B cell (primary cell): ENCODE measurements at regions not wholly inside any gene's neighbourhood (a gene's known extent, or its start where the extent isn't known, plus 50 kb on each side); places are given as distances from the start of the nearest gene placed in this dataset.

Experiments
- ATAC-seq: fragments of 200-7000 bp; cut with Tn5 transposase; one replicate; pipeline ENCODE4 v1.10.0; 2021; ENCODE audit warnings: low read depth, mild to moderate bottlenecking, moderate number of reproducible peaks, moderate library complexity
- CTCF ChIA-PET: fragments of 350-600 bp; sonication (Branson Sonifier 250); formaldehyde crosslinking; loops from one replicate; lab custom pipeline; 2021; ENCODE audit warnings: antibody characterized with exemption, inconsistent platforms; lab: Charles Lee
- POLR2A ChIA-PET: fragments of 350-600 bp; sonication (Branson Sonifier 250); formaldehyde crosslinking; loops from one replicate; lab custom pipeline; 2021; ENCODE audit warnings: antibody characterized with exemption; lab: Charles Lee
- DNase-seq: peaks from one replicate; pipeline ENCODE4 v3.0.0; 2013
- H2AFZ ChIP-seq: 2 replicates; pipeline ENCODE4 v1.6.1; 2012; ENCODE audit warnings: mild to moderate bottlenecking, low read depth, low read length; ENCODE audit not compliant: insufficient read depth, poor library complexity, severe bottlenecking
- H3K27ac ChIP-seq, 2 donors: 1 replicate in 1 of 2; 2 replicates in 1 of 2; pipeline ENCODE4 v1.5.1; 2012 to 2013; ENCODE audit warnings: low read length in 2 of 2, mild to moderate bottlenecking in 2 of 2, moderate library complexity in 1 of 2
- H3K27me3 ChIP-seq, 4 experiments: fragments of 200-600 bp in 1 of 4; sonication (generic) in 1 of 4; replicated peaks in 1 of 4; 1 replicate in 2 of 4; 2 replicates in 2 of 4; pipeline versions ENCODE4 v1.6.1 to v1.7.0; 2013 to 2016; ENCODE audit warnings: low read length in 3 of 4, mild to moderate bottlenecking in 2 of 4, mixed read lengths in 1 of 4, moderate library complexity in 1 of 4; ENCODE audit not compliant: insufficient read depth in 4 of 4, control insufficient read depth in 3 of 4; ENCODE audit errors: control extremely low read depth in 1 of 4
- H3K36me3 ChIP-seq, 2 experiments: replicated peaks in 1 of 2; 1 replicate in 1 of 2; 2 replicates in 1 of 2; pipeline versions ENCODE4 v1.6.1 to v1.7.1; 2013; ENCODE audit warnings: low read length in 1 of 2; ENCODE audit not compliant: insufficient read depth in 2 of 2, control insufficient read depth in 1 of 2; ENCODE audit errors: control extremely low read depth in 1 of 2, extremely low read depth in 1 of 2
- H3K4me1 ChIP-seq, 2 donors: fragments of 200-600 bp in 1 of 2; sonication (generic) in 1 of 2; 1 replicate in 1 of 2; 2 replicates in 1 of 2; pipeline versions ENCODE4 v1.5.1 to v1.6.1; 2013 to 2017; ENCODE audit warnings: low read length in 2 of 2; ENCODE audit not compliant: control insufficient read depth in 2 of 2, insufficient read depth in 2 of 2
- H3K4me2 ChIP-seq: replicated peaks from 2 replicates; pipeline ENCODE3; 2012; ENCODE audit warnings: mild to moderate bottlenecking, low read depth, low read length; ENCODE audit not compliant: poor library complexity, severe bottlenecking
- H3K4me3 ChIP-seq, 5 experiments: fragments of 200-600 bp in 1 of 5; sonication (generic) in 1 of 5; 1 replicate in 3 of 5; 2 replicates in 2 of 5; pipeline versions ENCODE4 v1.5.1 to v1.7.0; 2011 to 2016; ENCODE audit warnings: low read length in 4 of 5, mild to moderate bottlenecking in 4 of 5, low read depth in 2 of 5, control low read depth in 1 of 5, moderate library complexity in 1 of 5; ENCODE audit not compliant: insufficient read depth in 1 of 5; ENCODE audit errors: control extremely low read depth in 1 of 5, extremely low read depth in 1 of 5
- H3K79me2 ChIP-seq: fragments of 200-600 bp; sonication (generic); one replicate; pipeline ENCODE4 v1.6.0; 2016; ENCODE audit warnings: low read length; ENCODE audit not compliant: control insufficient read depth, insufficient read depth
- H3K9ac ChIP-seq: fragments of 200-600 bp; sonication (generic); 2 replicates; pipeline ENCODE4 v1.6.1; 2017; ENCODE audit warnings: mild to moderate bottlenecking, low read length, moderate library complexity
- H3K9me3 ChIP-seq, 3 donors: one replicate each; pipeline versions ENCODE4 v1.6.1 to v1.7.1; 2013; ENCODE audit warnings: low read length in 2 of 3; ENCODE audit not compliant: control insufficient read depth in 2 of 3, insufficient read depth in 1 of 3; ENCODE audit errors: control extremely low read depth in 1 of 3
- H4K20me1 ChIP-seq: 2 replicates; pipeline ENCODE4 v1.6.0; 2012; ENCODE audit warnings: mild to moderate bottlenecking, low read length; ENCODE audit not compliant: insufficient read depth, control insufficient read depth, poor library complexity, severe bottlenecking
- H3K27ac Mint-ChIP-seq: one replicate; pipeline ENCODE4 v1.8.0; 2021; ENCODE audit warnings: mixed read lengths
- H3K27me3 Mint-ChIP-seq: one replicate; pipeline ENCODE4 v1.8.0; 2021; ENCODE audit warnings: mixed read lengths
- H3K4me1 Mint-ChIP-seq: one replicate; pipeline ENCODE4 v1.8.0; 2021; ENCODE audit warnings: mixed read lengths
- H3K4me3 Mint-ChIP-seq: one replicate; pipeline ENCODE4 v1.8.0; 2021; ENCODE audit warnings: mixed read lengths
- H3K9me3 Mint-ChIP-seq: one replicate; pipeline ENCODE4 v1.8.0; 2022; ENCODE audit warnings: mixed read lengths; ENCODE audit not compliant: insufficient read depth
- EZH2 ChIP-seq: IDR thresholded peaks from 2 replicates; pipeline ENCODE4 v1.6.1; 2012; ENCODE audit warnings: borderline replicate concordance, low read depth, mild to moderate bottlenecking, moderate library complexity, low read length; ENCODE audit not compliant: insufficient read depth, poor library complexity, severe bottlenecking
- WGBS: methylation state at CpG from one replicate; pipeline ENCODE4 v1.1.5; 2013; ENCODE audit warnings: missing lambda C conversion rate; ENCODE audit not compliant: insufficient coverage; 5-methylcytosine and 5-hydroxymethylcytosine counted together
- intact Hi-C: fragments of 100-400 bp; cut with micrococcal nuclease; formaldehyde crosslinking; loops from one replicate; pipeline ENCODE4 v1.10.0; 2022
- TF ChIP-seq, protein P1 (sequence below): fragments of 200-600 bp; IDR thresholded peaks from one replicate; pipeline ENCODE4 v1.8.0; 2022; ENCODE audit warnings: antibody characterized with exemption, mild to moderate bottlenecking

DNA sequence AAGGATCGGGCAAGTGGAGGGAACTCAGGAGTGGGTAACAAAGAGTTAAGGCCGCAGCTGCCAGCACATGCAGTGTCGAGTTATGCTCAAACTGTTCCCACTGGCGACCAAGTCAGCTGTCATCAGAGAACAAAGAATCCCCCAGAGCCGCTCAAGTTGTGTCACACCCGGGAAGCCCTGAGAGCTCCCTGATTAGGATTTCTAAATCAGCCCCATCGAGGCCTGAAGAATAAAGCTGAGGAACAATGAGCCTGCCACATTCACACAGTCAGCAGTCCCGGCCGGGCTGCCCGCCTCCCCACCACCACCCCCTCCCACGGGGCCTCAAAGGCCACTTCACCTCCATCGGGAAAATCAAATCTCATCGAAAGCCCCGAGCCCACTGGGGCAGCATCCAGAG is 84.5 kb downstream of the SOX9 start:
- Mint-ChIP-seq H3K9me3 (no peaks in the 10 kb centered on the region), H3K27me3 (no peaks in the 10 kb centered on the region), H3K27ac (no peak overlapping the region), H3K4me1 (no peaks in the 10 kb centered on the region), H3K4me3 (no peak overlapping the region)
- 20% methylated on average over 9 of the region's 14 CpGs for WGBS
- ChIA-PET POLR2A (no interaction called here), CTCF (no interaction called here)
- H3K4me2 ChIP-seq = no peak overlapping the region
- no peak overlapping the region for H3K27ac ChIP-seq
- no peak overlapping the region for H3K9ac ChIP-seq
- TF ChIP-seq, protein P1, sequence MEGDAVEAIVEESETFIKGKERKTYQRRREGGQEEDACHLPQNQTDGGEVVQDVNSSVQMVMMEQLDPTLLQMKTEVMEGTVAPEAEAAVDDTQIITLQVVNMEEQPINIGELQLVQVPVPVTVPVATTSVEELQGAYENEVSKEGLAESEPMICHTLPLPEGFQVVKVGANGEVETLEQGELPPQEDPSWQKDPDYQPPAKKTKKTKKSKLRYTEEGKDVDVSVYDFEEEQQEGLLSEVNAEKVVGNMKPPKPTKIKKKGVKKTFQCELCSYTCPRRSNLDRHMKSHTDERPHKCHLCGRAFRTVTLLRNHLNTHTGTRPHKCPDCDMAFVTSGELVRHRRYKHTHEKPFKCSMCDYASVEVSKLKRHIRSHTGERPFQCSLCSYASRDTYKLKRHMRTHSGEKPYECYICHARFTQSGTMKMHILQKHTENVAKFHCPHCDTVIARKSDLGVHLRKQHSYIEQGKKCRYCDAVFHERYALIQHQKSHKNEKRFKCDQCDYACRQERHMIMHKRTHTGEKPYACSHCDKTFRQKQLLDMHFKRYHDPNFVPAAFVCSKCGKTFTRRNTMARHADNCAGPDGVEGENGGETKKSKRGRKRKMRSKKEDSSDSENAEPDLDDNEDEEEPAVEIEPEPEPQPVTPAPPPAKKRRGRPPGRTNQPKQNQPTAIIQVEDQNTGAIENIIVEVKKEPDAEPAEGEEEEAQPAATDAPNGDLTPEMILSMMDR = no peak
- TF ChIP-seq EZH2 = no peak
- no peak for ATAC-seq
- H3K36me3 ChIP-seq = no peaks in the 10 kb centered on the region
- no peak overlapping the region for H2AFZ ChIP-seq
- no peaks in the 10 kb centered on the region for H3K79me2 ChIP-seq
- peaks cover 0 to 2% (median 0%) of the 10 kb centered on the region in 3 donors for H3K9me3 ChIP-seq
- H3K27me3 ChIP-seq = peaks cover 0 to 7% (median 0%) of the 10 kb centered on the region in 4 experiments
- no peak overlapping the region for H3K4me3 ChIP-seq
- H4K20me1 ChIP-seq = no peaks in the 10 kb centered on the region
- H3K4me1 ChIP-seq = no peaks in the 10 kb centered on the region
- intact Hi-C loops = no loop called here
- DNase-seq = no peak

DNA sequence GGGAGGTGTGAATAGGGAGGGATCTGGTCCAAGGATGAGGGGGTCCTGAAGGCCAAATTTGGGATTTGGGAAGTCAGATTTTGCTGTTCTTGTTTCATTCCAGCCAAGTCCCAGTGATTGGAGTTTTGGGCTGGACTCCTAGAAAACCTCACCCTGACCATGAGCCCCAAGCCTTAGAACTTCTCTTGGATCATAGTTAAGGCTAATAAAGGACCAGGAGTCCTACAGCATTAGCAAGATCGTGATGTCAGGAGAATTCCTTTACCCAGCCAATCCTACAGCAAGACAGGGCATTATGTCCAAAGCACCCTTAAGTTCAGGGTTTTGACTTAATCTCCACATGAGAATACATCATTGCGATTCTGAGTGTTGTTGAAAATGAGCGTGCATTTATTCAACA is 85.0 kb downstream of the SOX9 start:
- CTCF ChIA-PET = no interaction called here
- Histone ChIP-seq H3K27me3 (peaks cover 0 to 7% (median 0%) of the 10 kb centered on the region in 4 experiments), H3K9ac (no peak overlapping the region), H3K36me3 (no peaks in the 10 kb centered on the region), H3K4me1 (no peaks in the 10 kb centered on the region), H3K4me2 (no peak overlapping the region), H3K27ac (no peak overlapping the region), H4K20me1 (no peaks in the 10 kb centered on the region), H3K9me3 (peaks cover 0 to 2% (median 0%) of the 10 kb centered on the region in 3 donors), H3K79me2 (no peaks in the 10 kb centered on the region), H3K4me3 (no peak overlapping the region), H2AFZ (no peak overlapping the region)
- no peaks in the 10 kb centered on the region for H3K4me1 Mint-ChIP-seq
- H3K4me3 Mint-ChIP-seq = no peak overlapping the region
- intact Hi-C loops = no loop called here
- POLR2A ChIA-PET = no interaction called here
- ATAC-seq = no peak
- H3K9me3 Mint-ChIP-seq = no peaks in the 10 kb centered on the region
- no peak for DNase-seq
- no peak overlapping the region for H3K27ac Mint-ChIP-seq
- no peaks in the 10 kb centered on the region for H3K27me3 Mint-ChIP-seq
- TF ChIP-seq, protein P1 = no peak
- TF ChIP-seq EZH2 = no peak
- WGBS = no CpG with 5 or more reads among the region's 3 CpGs
